ENCODE measurements at regions not wholly inside any gene's neighbourhood (a gene's known extent, or its start where the extent isn't known, plus 50 kb on each side); places are given as distances from the start of the nearest gene placed in this dataset.

DNA sequence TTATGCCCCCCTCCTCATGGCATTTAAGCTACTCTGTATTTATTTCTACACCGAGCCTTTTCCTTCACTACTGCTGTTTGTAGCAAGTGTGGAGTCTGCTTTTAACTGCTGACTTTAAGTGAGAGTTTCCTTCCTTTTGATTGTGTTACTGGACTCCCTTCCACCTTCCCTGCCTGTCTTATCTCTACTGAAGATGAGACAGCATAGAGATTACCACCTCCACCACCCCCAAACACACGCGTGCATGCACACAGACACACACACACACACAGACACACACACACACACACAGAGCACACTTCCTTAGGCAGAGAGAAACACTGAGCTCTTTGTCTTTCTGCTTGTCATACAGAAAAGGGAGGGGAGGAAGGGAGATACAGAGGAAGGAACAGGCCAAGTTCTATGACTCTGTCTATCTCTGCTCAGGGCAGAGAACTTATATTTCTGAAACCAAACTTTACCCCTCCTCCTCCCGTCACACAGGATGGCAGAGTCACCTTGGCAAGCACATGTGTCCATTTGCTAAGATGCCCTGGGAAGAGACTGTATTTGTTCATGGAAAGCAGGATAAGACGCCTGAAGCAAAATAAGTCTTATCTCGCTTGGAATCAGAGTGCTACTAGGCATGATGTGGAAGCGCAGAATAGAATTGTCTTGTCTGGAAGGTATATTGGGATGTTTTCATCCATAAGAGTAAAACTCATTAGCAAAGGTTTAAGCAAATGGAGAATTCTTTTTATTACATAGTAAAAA is 81.8 kb upstream of the CAV2 start:
- DNase-seq (no peak), ATAC-seq (peak; percentile 71)
- Histone ChIP-seq H3K27me3 (ENCODE audit: low read length) (no peaks in the 10 kb centered on the region), H3K9me2 (replicated peaks; ENCODE audit: low read length) (no peaks in the 10 kb centered on the region), H3K4me2 (ENCODE audit: low read length) (peak overlapping the region; percentile 20), H3K9me3 (ENCODE audit: low read length) (no peaks in the 10 kb centered on the region), H3F3A (ENCODE audit: low read length, unreplicated experiment) (no peaks in the 10 kb centered on the region), H3K9ac (ENCODE audit: low read length) (no peak overlapping the region), H3K4me1 (ENCODE audit: insufficient read depth, low read length) (peaks cover 17% of the 10 kb centered on the region), H2AFZ (ENCODE audit: low read length) (peak overlapping the region; percentile 54; the same call in 1 of the 2 replicates), H3K79me2 (ENCODE audit: low read length) (no peaks in the 10 kb centered on the region), H4K20me1 (ENCODE audit: low read length) (no peaks in the 10 kb centered on the region), H3K36me3 (ENCODE audit: low read depth, low read length) (no peaks in the 10 kb centered on the region), H3K27ac (ENCODE audit: low read length) (no peak overlapping the region), H3K4me3 (ENCODE audit: low read length) (no peak overlapping the region)
- intact Hi-C loops (cut with micrococcal nuclease) = no loop called here
- TF ChIP-seq, protein P1, sequence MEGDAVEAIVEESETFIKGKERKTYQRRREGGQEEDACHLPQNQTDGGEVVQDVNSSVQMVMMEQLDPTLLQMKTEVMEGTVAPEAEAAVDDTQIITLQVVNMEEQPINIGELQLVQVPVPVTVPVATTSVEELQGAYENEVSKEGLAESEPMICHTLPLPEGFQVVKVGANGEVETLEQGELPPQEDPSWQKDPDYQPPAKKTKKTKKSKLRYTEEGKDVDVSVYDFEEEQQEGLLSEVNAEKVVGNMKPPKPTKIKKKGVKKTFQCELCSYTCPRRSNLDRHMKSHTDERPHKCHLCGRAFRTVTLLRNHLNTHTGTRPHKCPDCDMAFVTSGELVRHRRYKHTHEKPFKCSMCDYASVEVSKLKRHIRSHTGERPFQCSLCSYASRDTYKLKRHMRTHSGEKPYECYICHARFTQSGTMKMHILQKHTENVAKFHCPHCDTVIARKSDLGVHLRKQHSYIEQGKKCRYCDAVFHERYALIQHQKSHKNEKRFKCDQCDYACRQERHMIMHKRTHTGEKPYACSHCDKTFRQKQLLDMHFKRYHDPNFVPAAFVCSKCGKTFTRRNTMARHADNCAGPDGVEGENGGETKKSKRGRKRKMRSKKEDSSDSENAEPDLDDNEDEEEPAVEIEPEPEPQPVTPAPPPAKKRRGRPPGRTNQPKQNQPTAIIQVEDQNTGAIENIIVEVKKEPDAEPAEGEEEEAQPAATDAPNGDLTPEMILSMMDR (conservative IDR thresholded peaks at IDR 0.05; ENCODE audit: low read depth, low read length) = no peak
- TF ChIP-seq EZH2phosphoT487 (IDR thresholded peaks at IDR 0.05; ENCODE audit: borderline replicate concordance, low read length) (no peak), EZH2 (IDR thresholded peaks at IDR 0.05; ENCODE audit: low read length, unreplicated experiment) (no peak)
- BruUV-seq (replicated peaks) = no TSS peak
- CTCF ChIA-PET = interaction anchor here (0.6 kb wide), 1 partner anchor 238 kb away, joined by 3 read pairs; no protein-coding TSS in a partner anchor
- POLR2A ChIA-PET (ENCODE audit: unreplicated experiment) = interaction anchor here (0.5 kb wide), 1 partner anchor 9 kb away, joined by 3 read pairs; no protein-coding TSS in a partner anchor

- Histone ChIP-seq H3K79me2 (ENCODE audit: low read length) (no peaks in the 10 kb centered on the region), H4K20me1 (ENCODE audit: low read length) (no peaks in the 10 kb centered on the region), H2AFZ (ENCODE audit: low read length) (no peak overlapping the region), H3K9me3 (ENCODE audit: low read length) (no peaks in the 10 kb centered on the region), H3K4me1 (ENCODE audit: insufficient read depth, low read length) (peaks cover 17% of the 10 kb centered on the region), H3K27ac (ENCODE audit: low read length) (no peak overlapping the region), H3K36me3 (ENCODE audit: low read depth, low read length) (no peaks in the 10 kb centered on the region), H3K9me2 (replicated peaks; ENCODE audit: low read length) (no peaks in the 10 kb centered on the region), H3K27me3 (ENCODE audit: low read length) (no peaks in the 10 kb centered on the region), H3K4me3 (ENCODE audit: low read length) (no peak overlapping the region), H3K9ac (ENCODE audit: low read length) (no peak overlapping the region), H3K4me2 (ENCODE audit: low read length) (no peak overlapping the region), H3F3A (ENCODE audit: low read length, unreplicated experiment) (no peaks in the 10 kb centered on the region)
- ATAC-seq (no peak), DNase-seq (no peak)
- ChIA-PET POLR2A (ENCODE audit: unreplicated experiment) (no interaction called here), CTCF (no interaction called here)
- BruUV-seq (replicated peaks) = no TSS peak
- intact Hi-C loops (cut with micrococcal nuclease) = no loop called here
- TF ChIP-seq EZH2phosphoT487 (IDR thresholded peaks at IDR 0.05; ENCODE audit: borderline replicate concordance, low read length) (no peak), EZH2 (IDR thresholded peaks at IDR 0.05; ENCODE audit: low read length, unreplicated experiment) (no peak)
- TF ChIP-seq, protein P1 (conservative IDR thresholded peaks at IDR 0.05; ENCODE audit: low read depth, low read length) = no peak
Observed at GRCh38 chr7:116418524-116418923, 81.0 kb upstream of the CAV2 start.

GRCh38 chr7:116420003-116420402 is 79.5 kb upstream of the CAV2 start:
- H3K79me2 ChIP-seq (ENCODE audit: low read length) = no peaks in the 10 kb centered on the region
- no peak overlapping the region for H3K4me2 ChIP-seq (ENCODE audit: low read length)
- H4K20me1 ChIP-seq (ENCODE audit: low read length) = no peaks in the 10 kb centered on the region
- intact Hi-C loops (cut with micrococcal nuclease) = loop anchor here (5.0 kb wide), 1 partner anchor 63 kb away; no protein-coding TSS in a partner anchor
- H3K9me3 ChIP-seq (ENCODE audit: low read length) = no peaks in the 10 kb centered on the region
- H3K36me3 ChIP-seq (ENCODE audit: low read depth, low read length) = no peaks in the 10 kb centered on the region
- BruUV-seq (replicated peaks) = no TSS peak
- peaks cover 19% of the 10 kb centered on the region for H3K4me1 ChIP-seq (ENCODE audit: insufficient read depth, low read length)
- no peak for TF ChIP-seq EZH2 (IDR thresholded peaks at IDR 0.05; ENCODE audit: low read length, unreplicated experiment)
- no peak for TF ChIP-seq EZH2phosphoT487 (IDR thresholded peaks at IDR 0.05; ENCODE audit: borderline replicate concordance, low read length)
- TF ChIP-seq, protein P1 (conservative IDR thresholded peaks at IDR 0.05; ENCODE audit: low read depth, low read length) = no peak
- H3K27me3 ChIP-seq (ENCODE audit: low read length) = no peaks in the 10 kb centered on the region
- H3K9me2 ChIP-seq (replicated peaks; ENCODE audit: low read length) = no peaks in the 10 kb centered on the region
- no peak overlapping the region for H3K4me3 ChIP-seq (ENCODE audit: low read length)
- ATAC-seq = no peak
- ChIA-PET CTCF (no interaction called here), POLR2A (ENCODE audit: unreplicated experiment) (no interaction called here)
- DNase-seq = no peak
- no peak overlapping the region for H2AFZ ChIP-seq (ENCODE audit: low read length)
- H3K9ac ChIP-seq (ENCODE audit: low read length) = no peak overlapping the region
- no peaks in the 10 kb centered on the region for H3F3A ChIP-seq (ENCODE audit: low read length, unreplicated experiment)
- no peak overlapping the region for H3K27ac ChIP-seq (ENCODE audit: low read length)
